Epithelial cell of proximal tubule (primary cell): ENCODE measurements at regions not wholly inside any gene's neighbourhood (a gene's known extent, or its start where the extent isn't known, plus 50 kb on each side); places are given as distances from the start of the nearest gene placed in this dataset.

ENCODE experiments used
- DNase-seq: peaks from one replicate; pipeline ENCODE4 v3.0.0-alpha.2; 2011; ENCODE audit warnings: low read depth
- H3K4me3 ChIP-seq: 2 replicates; pipeline ENCODE4 v1.5.1; 2011; ENCODE audit warnings: low read depth, mild to moderate bottlenecking, low read length
- TF ChIP-seq, protein P1 (sequence below): conservative IDR thresholded peaks from 2 replicates; pipeline ENCODE4 v1.5.1; 2012; ENCODE audit warnings: low read depth, mild to moderate bottlenecking, low read length

DNA sequence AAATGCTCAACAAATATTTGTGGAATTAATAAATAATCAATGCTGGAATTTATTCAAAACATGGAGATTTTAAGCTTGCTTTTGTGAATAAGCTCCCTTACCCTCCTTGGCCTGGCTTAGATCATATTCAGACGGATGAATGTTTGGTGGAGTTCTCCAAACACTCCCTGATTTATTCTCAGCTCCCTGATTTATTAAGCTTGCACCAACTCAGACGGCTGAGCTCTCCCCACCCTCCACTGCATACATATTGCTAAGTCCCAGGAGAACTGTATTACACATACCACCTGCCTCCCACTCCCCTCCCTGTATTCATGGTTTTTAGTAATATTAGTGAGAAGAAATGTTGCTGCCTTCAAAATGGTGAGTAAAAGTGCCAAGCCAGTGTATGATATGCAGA lies 1057.5 kb downstream of the SORCS3 start:
- TF ChIP-seq, protein P1, sequence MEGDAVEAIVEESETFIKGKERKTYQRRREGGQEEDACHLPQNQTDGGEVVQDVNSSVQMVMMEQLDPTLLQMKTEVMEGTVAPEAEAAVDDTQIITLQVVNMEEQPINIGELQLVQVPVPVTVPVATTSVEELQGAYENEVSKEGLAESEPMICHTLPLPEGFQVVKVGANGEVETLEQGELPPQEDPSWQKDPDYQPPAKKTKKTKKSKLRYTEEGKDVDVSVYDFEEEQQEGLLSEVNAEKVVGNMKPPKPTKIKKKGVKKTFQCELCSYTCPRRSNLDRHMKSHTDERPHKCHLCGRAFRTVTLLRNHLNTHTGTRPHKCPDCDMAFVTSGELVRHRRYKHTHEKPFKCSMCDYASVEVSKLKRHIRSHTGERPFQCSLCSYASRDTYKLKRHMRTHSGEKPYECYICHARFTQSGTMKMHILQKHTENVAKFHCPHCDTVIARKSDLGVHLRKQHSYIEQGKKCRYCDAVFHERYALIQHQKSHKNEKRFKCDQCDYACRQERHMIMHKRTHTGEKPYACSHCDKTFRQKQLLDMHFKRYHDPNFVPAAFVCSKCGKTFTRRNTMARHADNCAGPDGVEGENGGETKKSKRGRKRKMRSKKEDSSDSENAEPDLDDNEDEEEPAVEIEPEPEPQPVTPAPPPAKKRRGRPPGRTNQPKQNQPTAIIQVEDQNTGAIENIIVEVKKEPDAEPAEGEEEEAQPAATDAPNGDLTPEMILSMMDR, result no peak
- no peak for DNase-seq
- no peak overlapping the region for H3K4me3 ChIP-seq

DNA sequence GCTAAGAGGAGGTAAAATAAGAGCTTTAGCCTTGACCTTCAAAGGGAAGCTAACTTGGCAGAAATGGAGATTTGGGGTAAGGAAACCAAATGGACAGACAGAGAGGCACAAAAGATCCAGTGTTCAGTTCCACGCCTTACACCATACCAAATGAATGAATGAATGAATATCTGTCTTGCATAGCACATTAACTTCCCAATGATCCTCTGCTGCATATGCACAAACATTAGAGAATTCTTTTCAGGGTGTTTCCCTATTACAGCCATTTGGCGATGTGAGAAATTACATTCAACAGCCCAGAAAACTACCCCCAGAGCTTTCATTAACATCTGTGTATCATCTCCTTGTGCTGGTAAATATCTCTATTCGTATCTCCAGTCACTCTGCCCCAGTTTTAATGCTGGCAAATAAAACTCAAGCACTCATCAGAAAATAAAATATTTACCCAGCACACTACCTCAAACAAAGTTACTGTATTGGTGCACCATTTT lies 1056.2 kb downstream of the SORCS3 start:
- no peak for DNase-seq
- TF ChIP-seq, protein P1, result no peak
- H3K4me3 ChIP-seq, result no peak overlapping the region

DNA sequence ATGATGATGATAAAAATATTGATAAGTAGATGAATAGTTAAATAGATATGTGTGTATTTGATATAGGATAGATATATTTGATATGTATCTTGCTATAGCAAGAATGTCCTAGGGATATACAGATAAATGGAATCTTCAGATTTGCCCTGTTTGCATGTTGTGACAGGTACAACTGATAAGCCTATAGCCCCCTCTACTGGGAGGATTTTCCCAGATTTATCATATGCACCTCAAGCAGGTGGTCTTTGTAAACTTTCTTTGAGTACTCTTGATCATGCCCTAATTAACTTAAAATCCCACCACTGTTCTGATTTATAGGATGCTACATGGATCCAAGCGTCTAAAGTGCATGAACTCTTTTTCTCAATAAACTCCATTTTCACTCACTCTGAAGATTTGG lies 1050.7 kb downstream of the SORCS3 start:
- DNase-seq, result peak; percentile 6
- H3K4me3 ChIP-seq, result no peak overlapping the region
- TF ChIP-seq, protein P1, result peak; percentile 73

DNA sequence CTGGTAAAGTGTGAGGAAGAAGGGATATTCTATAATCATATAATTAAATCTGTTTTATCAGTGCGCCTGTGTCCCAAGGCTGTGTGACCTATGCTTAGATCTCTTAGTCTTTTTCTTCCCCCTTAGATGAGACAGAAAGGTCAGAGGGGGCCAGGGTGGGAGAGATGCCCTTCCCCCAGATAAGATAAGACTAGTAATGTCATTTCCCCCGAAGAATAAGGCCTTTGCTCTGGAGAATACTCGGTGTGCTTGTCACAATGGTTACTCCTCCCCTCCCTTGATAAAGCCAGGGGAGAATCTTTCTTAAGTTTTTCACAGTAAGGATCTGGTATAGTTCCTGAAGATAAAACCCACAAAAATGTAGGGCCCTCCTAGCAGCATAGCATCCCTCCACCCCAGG lies 1041.8 kb downstream of the SORCS3 start:
- TF ChIP-seq, protein P1, result no peak
- no peak overlapping the region for H3K4me3 ChIP-seq
- DNase-seq, result no peak

DNA sequence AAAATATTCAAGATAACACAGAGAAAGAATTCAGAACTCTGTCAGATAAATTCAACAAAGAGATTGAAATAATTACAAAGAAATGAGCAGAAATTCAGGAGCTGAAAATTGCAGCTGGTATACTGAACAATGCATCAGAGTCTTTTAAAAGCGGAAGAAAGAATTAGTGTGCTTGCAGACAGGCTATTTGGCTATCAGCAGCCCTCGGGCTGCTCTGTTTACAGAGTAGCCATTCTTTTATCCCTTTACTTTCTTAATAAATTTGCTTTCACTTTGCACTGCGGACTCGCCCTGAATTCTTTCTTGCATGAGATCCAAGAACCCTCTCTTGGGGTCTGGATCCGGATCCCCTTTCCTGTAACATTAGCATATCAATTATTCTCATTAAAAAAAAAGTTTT lies 1040.0 kb downstream of the SORCS3 start:
- TF ChIP-seq, protein P1, result no peak
- DNase-seq, result no peak

DNA sequence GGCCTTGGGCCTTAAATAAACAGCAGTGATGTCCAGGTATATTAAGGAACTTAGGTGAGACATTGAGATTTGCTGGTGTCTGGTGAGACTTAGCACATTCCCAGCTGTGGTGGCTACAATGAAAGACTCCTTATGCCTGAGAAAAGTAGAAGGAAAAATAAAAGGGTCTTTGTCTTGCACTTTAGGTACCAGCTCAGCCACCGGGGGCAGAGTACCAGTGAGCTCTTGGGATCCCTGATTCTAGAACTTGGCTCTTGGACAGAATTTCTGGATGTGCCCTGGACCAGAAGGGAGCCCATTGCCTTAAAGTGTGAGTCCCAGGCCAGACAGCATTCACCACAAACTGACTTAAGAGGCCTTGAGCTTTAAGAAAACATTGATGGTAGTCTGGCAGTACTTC lies 1038.7 kb downstream of the SORCS3 start:
- DNase-seq, result no peak
- no peak overlapping the region for H3K4me3 ChIP-seq
- TF ChIP-seq, protein P1, result peak; percentile 33

More for the DNA sequence above, 1040.0 kb downstream of the SORCS3 start:
- H3K4me3 ChIP-seq, result no peak overlapping the region

DNA sequence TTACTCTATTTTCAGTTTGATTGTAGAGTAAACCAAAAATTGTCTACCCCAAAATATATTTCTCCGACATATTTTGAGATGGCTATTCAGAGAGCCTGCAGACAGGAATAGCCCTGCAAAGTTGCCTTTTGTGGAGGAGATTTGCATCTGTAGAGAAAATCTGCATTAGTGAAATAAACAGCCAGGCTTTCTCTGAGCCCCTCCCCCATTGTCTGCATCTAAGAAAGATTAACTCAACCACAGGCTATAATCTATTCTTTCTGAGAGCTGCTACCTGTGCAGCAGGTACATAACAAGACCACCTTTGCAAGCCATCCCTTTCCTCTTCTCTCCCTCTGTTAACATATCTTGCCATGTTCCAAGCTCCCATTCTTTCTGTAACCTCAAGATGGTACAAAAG lies 1034.2 kb downstream of the SORCS3 start:
- DNase-seq, result no peak
- TF ChIP-seq, protein P1, result no peak
- H3K4me3 ChIP-seq, result no peak overlapping the region
